ENCODE measurements at regions not wholly inside any gene's neighbourhood (a gene's known extent, or its start where the extent isn't known, plus 50 kb on each side); places are given as distances from the start of the nearest gene placed in this dataset.

DNA sequence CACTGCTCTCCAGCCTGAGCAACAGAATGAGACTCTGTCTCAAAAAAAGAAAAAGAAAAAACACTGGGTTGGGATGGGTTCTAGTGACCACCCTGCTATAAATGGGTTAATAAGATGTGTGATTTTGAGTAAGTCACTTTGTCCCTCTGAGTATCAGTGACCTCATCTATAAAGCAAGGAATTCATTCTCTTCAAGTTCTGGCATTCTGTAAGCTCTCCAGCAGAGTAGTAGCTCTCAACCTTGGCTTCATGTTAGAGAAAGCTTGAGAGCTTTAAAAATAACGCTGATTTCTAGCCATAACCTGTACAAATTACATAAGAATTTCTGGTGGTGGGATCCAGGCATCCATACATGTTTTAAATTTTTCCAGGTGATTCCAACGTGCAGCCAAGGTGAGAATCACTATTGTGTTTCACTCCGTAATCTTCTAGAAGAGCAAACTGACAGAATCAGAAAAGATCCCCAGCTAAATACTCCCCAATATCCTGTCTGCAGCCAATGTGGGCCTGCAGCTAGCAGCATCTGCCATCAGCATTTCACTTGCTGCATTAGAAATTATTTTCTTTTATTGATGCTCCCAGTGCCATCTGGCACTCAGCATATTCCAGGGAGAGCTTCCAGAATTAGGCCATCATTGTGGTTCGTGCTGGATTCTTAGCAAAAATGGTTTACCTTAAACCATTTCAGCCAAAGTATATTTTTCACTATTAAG lies 109.4 kb downstream of the FEM1C start:
- Histone ChIP-seq H3K9me3 (ENCODE audit: control insufficient read depth, low read length) (no peaks in the 10 kb centered on the region), H3K36me3 (ENCODE audit: control insufficient read depth, insufficient read depth, low read length) (no peaks in the 10 kb centered on the region), H3K4me1 (ENCODE audit: control insufficient read depth, insufficient read depth, low read length) (peaks cover 14% of the 10 kb centered on the region), H3K4me3 (ENCODE audit: low read length) (no peak overlapping the region), H3K9ac (ENCODE audit: low read length) (no peak overlapping the region), H3K27me3 (ENCODE audit: control insufficient read depth, insufficient read depth, low read length) (no peaks in the 10 kb centered on the region)

DNA sequence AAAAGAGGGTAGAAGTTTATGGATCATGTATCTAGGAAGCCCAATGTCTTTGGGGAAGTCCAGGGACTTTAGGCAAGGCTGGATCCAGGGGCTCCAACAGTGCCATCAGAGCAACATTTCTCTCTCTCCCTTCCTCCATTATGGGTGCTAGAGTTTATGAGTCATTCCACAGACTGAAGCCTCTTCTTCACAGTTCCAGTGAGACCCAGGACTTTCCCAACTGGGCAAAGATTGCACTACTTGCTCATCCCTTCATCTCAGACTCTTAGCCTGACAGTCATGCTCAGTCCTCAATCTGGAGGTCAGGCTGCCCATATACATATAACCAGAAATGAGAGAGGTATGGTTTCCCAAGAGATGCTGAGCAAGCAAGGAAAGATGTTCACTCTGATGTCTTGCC lies 110.7 kb downstream of the FEM1C start:
- Histone ChIP-seq H3K4me3 (ENCODE audit: low read length) (no peak overlapping the region), H3K9me3 (ENCODE audit: control insufficient read depth, low read length) (no peaks in the 10 kb centered on the region), H3K36me3 (ENCODE audit: control insufficient read depth, insufficient read depth, low read length) (no peaks in the 10 kb centered on the region), H3K9ac (ENCODE audit: low read length) (no peak overlapping the region), H3K27me3 (ENCODE audit: control insufficient read depth, insufficient read depth, low read length) (no peaks in the 10 kb centered on the region), H3K4me1 (ENCODE audit: control insufficient read depth, insufficient read depth, low read length) (peaks cover 26% of the 10 kb centered on the region)

GRCh38 chr5:115432691-115433090 lies 111.9 kb downstream of the FEM1C start:
- H3K4me1 ChIP-seq (ENCODE audit: control insufficient read depth, insufficient read depth, low read length), result peaks cover 30% of the 10 kb centered on the region
- H3K9ac ChIP-seq (ENCODE audit: low read length), result no peak overlapping the region

GRCh38 chr5:115431116-115431515 lies 113.5 kb downstream of the FEM1C start:
- H3K9me3 ChIP-seq (ENCODE audit: control insufficient read depth, low read length), result no peaks in the 10 kb centered on the region
- no peak overlapping the region for H3K9ac ChIP-seq (ENCODE audit: low read length)
- H3K4me1 ChIP-seq (ENCODE audit: control insufficient read depth, insufficient read depth, low read length), result peaks cover 27% of the 10 kb centered on the region
- no peaks in the 10 kb centered on the region for H3K36me3 ChIP-seq (ENCODE audit: control insufficient read depth, insufficient read depth, low read length)
- H3K27me3 ChIP-seq (ENCODE audit: control insufficient read depth, insufficient read depth, low read length), result no peaks in the 10 kb centered on the region
- no peak overlapping the region for H3K4me3 ChIP-seq (ENCODE audit: low read length)

More at GRCh38 chr5:115432691-115433090, 111.9 kb downstream of the FEM1C start:
- H3K36me3 ChIP-seq (ENCODE audit: control insufficient read depth, insufficient read depth, low read length), result no peaks in the 10 kb centered on the region
- no peaks in the 10 kb centered on the region for H3K9me3 ChIP-seq (ENCODE audit: control insufficient read depth, low read length)
- H3K27me3 ChIP-seq (ENCODE audit: control insufficient read depth, insufficient read depth, low read length), result no peaks in the 10 kb centered on the region
- no peak overlapping the region for H3K4me3 ChIP-seq (ENCODE audit: low read length)

DNA sequence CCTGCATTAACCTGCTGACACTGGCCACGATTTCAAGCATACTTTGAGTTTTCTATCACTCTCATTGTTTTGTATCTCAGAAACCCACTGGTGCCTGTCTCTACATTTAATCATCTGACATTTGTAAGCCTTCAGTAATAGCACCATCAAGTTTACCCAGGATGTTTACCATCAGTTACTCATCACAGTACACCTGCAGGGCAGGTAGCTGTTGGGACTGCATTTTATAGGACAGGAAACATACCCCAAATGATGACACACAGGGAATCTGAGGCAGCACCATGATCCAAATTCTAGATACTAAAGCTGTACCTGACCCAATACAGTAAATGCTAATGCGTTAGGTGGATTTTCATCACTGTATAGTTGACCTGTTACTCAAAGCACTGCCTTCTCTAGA lies 114.2 kb downstream of the FEM1C start:
- no peak overlapping the region for H3K9ac ChIP-seq (ENCODE audit: low read length)
- no peaks in the 10 kb centered on the region for H3K27me3 ChIP-seq (ENCODE audit: control insufficient read depth, insufficient read depth, low read length)
- H3K36me3 ChIP-seq (ENCODE audit: control insufficient read depth, insufficient read depth, low read length), result no peaks in the 10 kb centered on the region
- no peaks in the 10 kb centered on the region for H3K9me3 ChIP-seq (ENCODE audit: control insufficient read depth, low read length)
- no peak overlapping the region for H3K4me3 ChIP-seq (ENCODE audit: low read length)
- peaks cover 24% of the 10 kb centered on the region for H3K4me1 ChIP-seq (ENCODE audit: control insufficient read depth, insufficient read depth, low read length)

GRCh38 chr5:115429345-115429940 lies 115.1 kb downstream of the FEM1C start:
- H3K4me1 ChIP-seq (ENCODE audit: control insufficient read depth, insufficient read depth, low read length), result peaks cover 24% of the 10 kb centered on the region

GRCh38 chr5:115428676-115429075 lies 115.9 kb downstream of the FEM1C start:
- Histone ChIP-seq H3K4me1 (ENCODE audit: control insufficient read depth, insufficient read depth, low read length) (peaks cover 24% of the 10 kb centered on the region), H3K27me3 (ENCODE audit: control insufficient read depth, insufficient read depth, low read length) (no peaks in the 10 kb centered on the region), H3K36me3 (ENCODE audit: control insufficient read depth, insufficient read depth, low read length) (no peaks in the 10 kb centered on the region), H3K4me3 (ENCODE audit: low read length) (no peak overlapping the region), H3K9ac (ENCODE audit: low read length) (no peak overlapping the region), H3K9me3 (ENCODE audit: control insufficient read depth, low read length) (no peaks in the 10 kb centered on the region)

More at GRCh38 chr5:115429345-115429940, 115.1 kb downstream of the FEM1C start:
- no peaks in the 10 kb centered on the region for H3K27me3 ChIP-seq (ENCODE audit: control insufficient read depth, insufficient read depth, low read length)
- no peaks in the 10 kb centered on the region for H3K9me3 ChIP-seq (ENCODE audit: control insufficient read depth, low read length)
- H3K4me3 ChIP-seq (ENCODE audit: low read length), result no peak overlapping the region
- H3K9ac ChIP-seq (ENCODE audit: low read length), result no peak overlapping the region
- H3K36me3 ChIP-seq (ENCODE audit: control insufficient read depth, insufficient read depth, low read length), result no peaks in the 10 kb centered on the region

GRCh38 chr5:115428248-115428647 lies 116.3 kb downstream of the FEM1C start:
- H3K4me1 ChIP-seq (ENCODE audit: control insufficient read depth, insufficient read depth, low read length), result peaks cover 25% of the 10 kb centered on the region
- no peak overlapping the region for H3K9ac ChIP-seq (ENCODE audit: low read length)
- H3K36me3 ChIP-seq (ENCODE audit: control insufficient read depth, insufficient read depth, low read length), result no peaks in the 10 kb centered on the region

GRCh38 chr5:115424446-115424845 lies 120.1 kb downstream of the FEM1C start:
- Histone ChIP-seq H3K4me1 (ENCODE audit: control insufficient read depth, insufficient read depth, low read length) (peaks cover 36% of the 10 kb centered on the region), H3K9me3 (ENCODE audit: control insufficient read depth, low read length) (no peaks in the 10 kb centered on the region), H3K4me3 (ENCODE audit: low read length) (no peak overlapping the region), H3K9ac (ENCODE audit: low read length) (no peak overlapping the region), H3K36me3 (ENCODE audit: control insufficient read depth, insufficient read depth, low read length) (no peaks in the 10 kb centered on the region), H3K27me3 (ENCODE audit: control insufficient read depth, insufficient read depth, low read length) (no peaks in the 10 kb centered on the region)

More at GRCh38 chr5:115428248-115428647, 116.3 kb downstream of the FEM1C start:
- H3K27me3 ChIP-seq (ENCODE audit: control insufficient read depth, insufficient read depth, low read length), result no peaks in the 10 kb centered on the region
- no peak overlapping the region for H3K4me3 ChIP-seq (ENCODE audit: low read length)
- no peaks in the 10 kb centered on the region for H3K9me3 ChIP-seq (ENCODE audit: control insufficient read depth, low read length)

DNA sequence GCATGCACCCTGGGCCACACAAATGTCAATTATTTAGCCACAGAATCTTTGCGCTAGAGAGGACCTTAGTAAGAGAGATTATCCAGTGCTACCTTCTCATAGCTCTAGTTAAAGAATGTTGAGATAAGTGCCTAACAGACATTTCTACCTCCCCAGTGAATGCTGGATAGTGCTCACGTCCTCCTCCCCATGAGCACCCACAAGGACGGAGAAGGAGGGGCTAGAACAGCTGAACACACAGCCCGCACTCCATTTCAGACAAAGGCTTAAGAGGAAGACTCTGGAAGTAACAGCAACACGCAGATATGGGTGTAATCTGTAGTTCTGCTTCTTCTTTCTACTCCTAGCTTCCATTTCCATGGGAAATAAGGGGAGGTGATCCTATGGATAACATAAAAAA lies 120.5 kb downstream of the FEM1C start:
- Histone ChIP-seq H3K4me3 (ENCODE audit: low read length) (no peak overlapping the region), H3K36me3 (ENCODE audit: control insufficient read depth, insufficient read depth, low read length) (no peaks in the 10 kb centered on the region), H3K27me3 (ENCODE audit: control insufficient read depth, insufficient read depth, low read length) (no peaks in the 10 kb centered on the region), H3K9me3 (ENCODE audit: control insufficient read depth, low read length) (no peaks in the 10 kb centered on the region), H3K9ac (ENCODE audit: low read length) (no peak overlapping the region), H3K4me1 (ENCODE audit: control insufficient read depth, insufficient read depth, low read length) (peaks cover 35% of the 10 kb centered on the region)

DNA sequence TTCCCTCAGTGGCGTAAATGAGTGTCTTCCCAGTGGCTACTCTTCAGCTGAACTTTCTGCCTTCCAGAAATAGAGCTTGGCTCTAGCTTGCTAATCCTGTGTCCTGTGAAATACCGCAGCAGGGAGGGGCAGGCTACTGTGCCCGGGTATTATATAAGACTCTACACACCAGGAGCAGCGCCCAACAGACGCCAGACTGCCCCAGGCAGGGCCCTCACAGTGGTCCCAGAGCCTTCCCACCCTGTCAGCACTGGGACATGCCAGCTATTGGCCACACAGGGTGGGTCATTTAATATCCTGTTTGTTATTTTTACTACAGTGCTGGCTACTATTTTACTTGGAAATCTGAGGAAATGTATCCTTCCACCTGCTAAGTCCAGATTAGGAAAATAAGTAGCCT lies 121.0 kb downstream of the FEM1C start:
- H3K4me1 ChIP-seq (ENCODE audit: control insufficient read depth, insufficient read depth, low read length), result peaks cover 35% of the 10 kb centered on the region
- no peak overlapping the region for H3K4me3 ChIP-seq (ENCODE audit: low read length)
- no peak overlapping the region for H3K9ac ChIP-seq (ENCODE audit: low read length)
- no peaks in the 10 kb centered on the region for H3K36me3 ChIP-seq (ENCODE audit: control insufficient read depth, insufficient read depth, low read length)
- no peaks in the 10 kb centered on the region for H3K27me3 ChIP-seq (ENCODE audit: control insufficient read depth, insufficient read depth, low read length)
- H3K9me3 ChIP-seq (ENCODE audit: control insufficient read depth, low read length), result no peaks in the 10 kb centered on the region

DNA sequence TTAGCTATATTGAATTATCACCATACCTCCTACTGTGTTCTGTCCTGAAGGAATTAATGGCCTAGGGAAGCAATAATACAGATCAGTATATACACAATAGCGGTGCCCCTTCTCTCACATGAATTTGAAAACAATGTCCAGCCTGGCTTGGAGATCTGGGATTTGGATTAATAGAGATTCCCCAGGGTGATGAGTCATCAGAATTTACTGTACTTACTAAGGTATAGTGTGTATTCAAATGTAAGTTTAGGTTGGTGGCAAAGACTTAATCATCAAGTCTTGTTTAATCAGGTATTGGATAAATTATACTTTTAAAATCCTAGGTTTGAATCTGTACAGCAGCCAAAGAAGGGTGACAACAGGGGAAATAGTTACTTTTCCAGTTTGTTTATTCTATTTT lies 121.5 kb downstream of the FEM1C start:
- no peaks in the 10 kb centered on the region for H3K36me3 ChIP-seq (ENCODE audit: control insufficient read depth, insufficient read depth, low read length)
- H3K27me3 ChIP-seq (ENCODE audit: control insufficient read depth, insufficient read depth, low read length), result no peaks in the 10 kb centered on the region
- H3K9me3 ChIP-seq (ENCODE audit: control insufficient read depth, low read length), result no peaks in the 10 kb centered on the region
- H3K9ac ChIP-seq (ENCODE audit: low read length), result no peak overlapping the region
- no peak overlapping the region for H3K4me3 ChIP-seq (ENCODE audit: low read length)
- H3K4me1 ChIP-seq (ENCODE audit: control insufficient read depth, insufficient read depth, low read length), result peaks cover 39% of the 10 kb centered on the region

All from mucosa of stomach (tissue), 1 donor.